Right lobe of liver (tissue), 4 donors: ENCODE measurements at regions not wholly inside any gene's neighbourhood (a gene's known extent, or its start where the extent isn't known, plus 50 kb on each side); places are given as distances from the start of the nearest gene placed in this dataset.

Experiments
- CTCF ChIP-seq, 4 donors: fragments of 200-600 bp in 3 of 4; fragments of 450-650 bp in 1 of 4; IDR thresholded peaks; one replicate each; pipeline versions ENCODE4 v1.5.1 to v1.8.0; 2016 to 2022; ENCODE audit warnings: antibody characterized with exemption in 4 of 4, mild to moderate bottlenecking in 2 of 4
- POLR2A ChIP-seq: fragments of 450-650 bp; IDR thresholded peaks from one replicate; pipeline ENCODE4 v1.6.1; 2017; ENCODE audit warnings: antibody characterized with exemption, mild to moderate bottlenecking
- donor health status: DM: no; HTN: no; CAD: no.
- donor health status: DM: no; HTN: no; CAD: no.
- donor health status: DM: no; HTN: yes; CAD: no.

GRCh38 chr2:239793836-239794235 lies 231.3 kb downstream of the NDUFA10 start:
- TF ChIP-seq CTCF (IDR thresholded peaks at IDR 0.05), result no peak
- no peak for TF ChIP-seq POLR2A
